ENCODE measurements at regions not wholly inside any gene's neighbourhood (a gene's known extent, or its start where the extent isn't known, plus 50 kb on each side); places are given as distances from the start of the nearest gene placed in this dataset.

DNA sequence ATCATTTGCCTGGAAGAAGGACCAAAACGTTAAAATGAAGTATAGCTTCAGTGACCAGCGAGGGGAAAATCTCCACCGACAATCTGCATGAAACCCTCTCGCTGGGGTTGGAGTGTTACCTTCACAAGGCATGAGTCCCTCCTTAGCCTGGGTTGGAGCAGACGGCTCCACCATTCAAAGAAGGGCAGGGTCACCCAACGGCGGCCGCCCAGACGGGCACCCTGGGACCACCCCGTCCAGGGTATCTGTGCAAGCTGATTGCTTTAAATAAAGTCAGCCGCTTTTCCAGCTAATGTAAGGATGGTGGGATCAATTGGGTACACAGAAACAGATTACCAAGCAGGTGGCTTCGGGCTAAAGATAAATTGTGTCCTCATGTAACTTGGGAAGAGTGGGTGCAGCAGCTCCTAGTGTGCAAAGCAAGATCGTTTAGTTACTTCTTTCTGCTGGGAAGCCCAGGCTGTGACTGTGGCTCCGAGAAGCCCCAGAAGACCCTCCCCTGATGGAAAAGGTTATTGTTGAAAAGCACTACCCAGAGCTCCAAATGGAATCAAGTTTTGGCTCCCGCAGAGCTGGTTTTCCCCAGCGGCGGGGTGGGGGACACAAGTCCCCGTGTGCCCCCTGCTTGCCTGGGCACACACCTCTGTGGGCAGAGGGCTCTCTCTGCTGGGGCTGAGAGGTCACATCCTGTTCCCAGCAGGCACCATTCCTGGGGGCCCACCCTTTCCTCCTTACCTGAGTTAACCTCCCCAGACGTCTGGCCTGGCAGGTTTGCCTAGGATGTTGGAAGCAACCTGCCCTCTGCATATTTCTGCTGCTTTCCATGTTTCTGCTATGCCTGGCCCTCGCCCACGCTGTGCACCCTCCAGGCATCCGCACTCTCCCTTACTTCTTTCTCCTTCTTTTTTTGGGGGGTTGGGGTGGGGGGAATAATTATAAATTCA, 318.6 kb upstream of the DIO3 start:
- Histone ChIP-seq H3K9ac (ENCODE audit: low read depth in 2 of 2, low read length in 2 of 2) (no peak overlapping the region), H3K36me3 (no peaks in the 10 kb centered on the region), H3K4me3 (no peak overlapping the region), H3K9me3 (no peaks in the 10 kb centered on the region), H3K27me3 (no peaks in the 10 kb centered on the region), H3K4me1 (no peaks in the 10 kb centered on the region), H3K27ac (no peak overlapping the region)
- TF ChIP-seq, protein P1, sequence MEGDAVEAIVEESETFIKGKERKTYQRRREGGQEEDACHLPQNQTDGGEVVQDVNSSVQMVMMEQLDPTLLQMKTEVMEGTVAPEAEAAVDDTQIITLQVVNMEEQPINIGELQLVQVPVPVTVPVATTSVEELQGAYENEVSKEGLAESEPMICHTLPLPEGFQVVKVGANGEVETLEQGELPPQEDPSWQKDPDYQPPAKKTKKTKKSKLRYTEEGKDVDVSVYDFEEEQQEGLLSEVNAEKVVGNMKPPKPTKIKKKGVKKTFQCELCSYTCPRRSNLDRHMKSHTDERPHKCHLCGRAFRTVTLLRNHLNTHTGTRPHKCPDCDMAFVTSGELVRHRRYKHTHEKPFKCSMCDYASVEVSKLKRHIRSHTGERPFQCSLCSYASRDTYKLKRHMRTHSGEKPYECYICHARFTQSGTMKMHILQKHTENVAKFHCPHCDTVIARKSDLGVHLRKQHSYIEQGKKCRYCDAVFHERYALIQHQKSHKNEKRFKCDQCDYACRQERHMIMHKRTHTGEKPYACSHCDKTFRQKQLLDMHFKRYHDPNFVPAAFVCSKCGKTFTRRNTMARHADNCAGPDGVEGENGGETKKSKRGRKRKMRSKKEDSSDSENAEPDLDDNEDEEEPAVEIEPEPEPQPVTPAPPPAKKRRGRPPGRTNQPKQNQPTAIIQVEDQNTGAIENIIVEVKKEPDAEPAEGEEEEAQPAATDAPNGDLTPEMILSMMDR (IDR thresholded peaks at IDR 0.05) = no peak
- no peak for DNase-seq
- intact Hi-C loops (cut with DNase I) = no loop called here

DNA sequence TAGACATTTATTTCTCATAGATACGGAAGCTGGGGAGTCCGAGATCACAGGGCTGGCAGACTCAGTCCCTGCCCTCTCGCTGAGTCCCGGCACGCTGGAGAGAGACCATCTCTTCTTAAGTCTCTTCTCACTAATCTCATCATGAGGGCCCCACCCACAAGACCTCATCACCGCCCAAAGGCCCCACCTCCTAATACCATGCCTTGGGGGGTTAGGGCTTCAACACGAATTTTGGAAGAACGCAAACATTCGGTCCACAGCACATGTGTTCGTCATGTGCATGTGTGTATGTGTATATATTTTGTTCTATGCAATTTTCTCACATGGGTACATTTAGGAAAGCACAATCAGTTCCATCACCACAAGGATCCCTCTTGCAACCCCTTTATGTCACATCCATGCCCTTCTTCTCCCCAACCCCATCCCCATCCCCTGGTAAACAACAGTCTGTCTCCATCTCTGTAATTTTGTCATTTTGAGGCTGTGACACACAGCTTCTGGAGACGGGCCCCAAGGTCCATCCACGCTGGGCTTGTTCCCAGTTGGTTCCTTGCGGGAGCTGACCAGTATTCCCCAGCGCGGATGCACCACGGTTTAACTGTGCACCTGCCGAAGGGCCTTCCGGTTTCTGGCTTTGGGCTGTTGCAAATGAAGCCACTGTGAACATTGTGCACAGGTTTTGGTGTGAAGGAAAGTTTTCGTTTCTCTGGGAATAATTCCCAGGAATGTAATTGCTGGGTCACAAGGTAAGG, 317.5 kb upstream of the DIO3 start:
- no peak overlapping the region for H3K27ac ChIP-seq
- H3K36me3 ChIP-seq = no peaks in the 10 kb centered on the region
- H3K9me3 ChIP-seq = no peaks in the 10 kb centered on the region
- H3K4me1 ChIP-seq = no peaks in the 10 kb centered on the region
- no peak overlapping the region for H3K4me3 ChIP-seq
- intact Hi-C loops (cut with DNase I) = no loop called here
- DNase-seq = no peak
- TF ChIP-seq, protein P1 (IDR thresholded peaks at IDR 0.05) = no peak
- H3K9ac ChIP-seq (ENCODE audit: low read depth in 2 of 2, low read length in 2 of 2) = no peak overlapping the region
- H3K27me3 ChIP-seq = no peaks in the 10 kb centered on the region

DNA sequence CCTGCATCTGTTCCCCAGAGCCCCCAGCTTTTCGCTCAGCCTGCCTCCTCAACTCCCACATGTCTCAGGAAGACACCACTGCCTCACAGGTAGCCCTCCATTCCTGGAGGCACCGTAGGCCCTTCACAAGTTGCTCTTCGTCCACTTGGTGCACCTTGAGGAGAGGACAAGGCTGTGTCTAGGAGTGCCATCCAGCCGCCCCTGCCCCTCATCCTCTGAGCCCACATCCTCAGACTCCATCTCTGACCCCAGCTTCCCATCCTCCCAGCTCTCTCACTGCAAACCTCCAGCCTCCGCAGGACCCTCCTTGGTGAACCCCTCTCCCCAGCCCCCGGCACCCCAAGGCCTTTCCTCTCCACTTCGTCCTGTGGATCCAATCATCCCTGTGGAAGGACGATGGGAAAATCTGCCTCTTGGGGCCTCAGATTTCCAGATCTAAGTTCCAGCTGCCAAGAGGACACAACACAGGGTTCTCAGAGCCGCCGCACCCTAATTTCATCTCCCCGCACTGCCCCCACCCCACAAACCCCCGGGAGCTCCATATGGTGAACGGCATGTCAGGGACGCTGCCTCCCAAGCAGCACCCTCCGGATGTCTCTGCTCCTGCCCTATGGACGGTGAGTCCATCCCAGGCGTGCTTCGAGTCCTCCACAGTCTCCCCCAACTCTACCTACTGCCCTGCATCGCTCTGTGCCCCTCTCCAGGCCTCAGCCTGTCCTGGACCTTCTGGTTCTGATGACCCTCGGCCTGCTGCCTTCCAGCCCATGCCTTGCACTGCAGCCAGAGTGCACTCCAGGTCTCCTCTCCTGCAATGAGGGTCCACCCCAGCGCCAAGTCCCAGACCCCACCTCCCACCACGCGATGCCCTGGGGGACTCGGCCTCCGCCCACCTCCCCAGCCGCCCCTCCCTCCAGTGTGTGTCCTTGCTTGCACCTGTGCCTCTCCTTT, 314.1 kb upstream of the DIO3 start:
- Histone ChIP-seq H3K27me3 (no peaks in the 10 kb centered on the region), H3K27ac (no peak overlapping the region), H3K9ac (ENCODE audit: low read depth in 2 of 2, low read length in 2 of 2) (no peak overlapping the region), H3K9me3 (no peaks in the 10 kb centered on the region), H3K36me3 (no peaks in the 10 kb centered on the region), H3K4me3 (no peak overlapping the region), H3K4me1 (no peaks in the 10 kb centered on the region)
- TF ChIP-seq, protein P1 (IDR thresholded peaks at IDR 0.05) = no peak
- DNase-seq = peak; percentile 10
- intact Hi-C loops (cut with DNase I) = no loop called here

DNA sequence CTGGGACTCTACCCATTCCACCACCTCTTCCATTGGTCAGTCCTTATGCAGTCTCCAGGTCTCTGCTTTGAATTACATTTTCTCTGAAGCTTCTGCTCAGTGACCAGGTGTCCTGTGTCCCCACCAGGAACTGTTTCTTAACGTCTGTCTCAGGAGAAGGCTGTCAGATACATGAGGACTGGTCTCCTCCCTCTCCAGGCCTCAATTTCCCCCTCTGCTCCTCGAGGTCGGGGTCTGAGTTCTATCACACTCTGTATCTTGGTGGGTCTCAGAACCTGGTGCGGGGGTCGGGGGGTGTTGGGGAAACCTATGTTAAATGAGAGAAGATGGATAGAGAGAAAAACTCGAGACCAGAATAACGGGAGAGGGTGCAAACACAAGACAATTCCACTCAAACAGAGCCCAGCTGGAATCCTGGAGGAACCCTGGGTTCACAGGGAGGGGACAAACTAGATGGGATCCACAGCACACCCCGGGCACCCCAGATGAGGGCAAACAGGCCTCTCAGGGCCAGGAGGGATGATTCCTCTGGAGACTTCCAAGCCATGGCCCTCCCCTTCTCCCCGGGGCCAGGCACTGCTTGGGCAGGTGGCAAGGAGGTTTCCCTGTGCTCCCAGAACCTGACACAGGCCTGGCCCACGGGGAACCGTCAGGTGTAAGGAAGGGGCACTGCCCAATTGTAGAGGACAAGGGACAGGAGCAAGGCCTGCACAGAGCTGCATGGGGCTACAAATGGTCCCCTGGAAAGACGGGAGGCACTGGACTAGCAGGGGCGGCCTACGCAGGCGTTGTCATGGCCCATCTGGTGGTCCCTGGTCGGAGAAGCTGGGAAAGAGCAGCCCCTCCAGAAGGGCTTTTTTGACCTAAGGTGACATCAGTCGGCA, 313.2 kb upstream of the DIO3 start:
- H3K27me3 ChIP-seq = no peaks in the 10 kb centered on the region
- no peak overlapping the region for H3K9ac ChIP-seq (ENCODE audit: low read depth in 2 of 2, low read length in 2 of 2)
- TF ChIP-seq, protein P1 (IDR thresholded peaks at IDR 0.05) = no peak
- H3K4me1 ChIP-seq = no peaks in the 10 kb centered on the region
- no peak overlapping the region for H3K27ac ChIP-seq
- no peak overlapping the region for H3K4me3 ChIP-seq
- intact Hi-C loops (cut with DNase I) = no loop called here
- no peaks in the 10 kb centered on the region for H3K9me3 ChIP-seq
- H3K36me3 ChIP-seq = no peaks in the 10 kb centered on the region
- no peak for DNase-seq

Measured in colonic mucosa (tissue), 4 donors.